HCT116 (cell line): ENCODE measurements at regions not wholly inside any gene's neighbourhood (a gene's known extent, or its start where the extent isn't known, plus 50 kb on each side); places are given as distances from the start of the nearest gene placed in this dataset.

Experiments
- ATAC-seq: fragments of 200-7000 bp; cut with Tn5 transposase; 2 replicates; pipeline ENCODE4 v1.9.1; 2020; ENCODE audit warnings: mild to moderate bottlenecking, moderate library complexity
- BruUV-seq: library from RNA; stranded (reverse); fragments of 400-500 nt; replicated peaks from 2 replicates; lab custom pipeline; 2021; lab: Mats Ljungman, UMichigan
- CTCF ChIA-PET: fragments of 300-600 bp; sonication (Branson Sonifier 250); formaldehyde crosslinking; loops from one replicate; lab custom pipeline; 2021; ENCODE audit warnings: antibody characterized with exemption; lab: Charles Lee
- POLR2A ChIA-PET: fragments of 300-600, 350-600 bp; sonication (Branson Sonifier 250); formaldehyde crosslinking; loops from one replicate; lab custom pipeline; 2021; ENCODE audit warnings: antibody characterized with exemption; lab: Charles Lee
- RAD21 ChIA-PET, 2 experiments: fragments of 300-600 bp; sonication (Branson Sonifier 250); formaldehyde crosslinking; loops; one replicate each; lab custom pipeline; 2023; ENCODE audit warnings: low total read pairs in 2 of 2; ENCODE audit not compliant: uncharacterized antibody in 2 of 2, unreplicated experiment in 2 of 2, low non-redundant PET in 1 of 2; lab: Charles Lee
- DNase-seq: peaks from one replicate; pipeline ENCODE4 v3.0.0-alpha.2; 2010; ENCODE audit warnings: low read depth, low spot score
- H2AFZ ChIP-seq: fragments of 200-600 bp; shearing (Covaris generic), sonication (generic); 2 replicates; pipeline ENCODE4 v1.6.1; 2017; ENCODE audit warnings: low read depth, mixed run types, mixed read lengths, antibody characterized with exemption, low read length; ENCODE audit not compliant: poor library complexity, severe bottlenecking
- H3K27ac ChIP-seq: 2 replicates; pipeline ENCODE4 v1.5.1; 2012; ENCODE audit warnings: low read depth, low read length
- H3K27me3 ChIP-seq: fragments of 200-600 bp; sonication (generic); 2 replicates; pipeline ENCODE4 v1.6.1; 2016; ENCODE audit warnings: mixed run types, low read length, mixed read lengths; ENCODE audit not compliant: insufficient read depth
- H3K36me3 ChIP-seq, 2 experiments: fragments of 200-500 bp in 1 of 2; fragments of 200-600 bp in 1 of 2; sonication (Bioruptor generic) in 1 of 2; sonication (generic) in 1 of 2; 2 replicates each; pipeline versions ENCODE4 v1.5.1 to v1.6.1; 2014 to 2016; ENCODE audit warnings: low read length in 2 of 2, inconsistent platforms in 1 of 2, mixed read lengths in 1 of 2, mixed run types in 1 of 2; ENCODE audit not compliant: insufficient read depth in 2 of 2, control insufficient read depth in 1 of 2
- H3K4me1 ChIP-seq, 2 experiments: fragments of 200-600 bp in 1 of 2; sonication (generic) in 1 of 2; 2 replicates each; pipeline versions ENCODE4 v1.5.1 to v1.6.1; 2012 to 2017; ENCODE audit warnings: low read length in 2 of 2, inconsistent platforms in 1 of 2, mild to moderate bottlenecking in 1 of 2, mixed read lengths in 1 of 2, mixed run types in 1 of 2, moderate library complexity in 1 of 2; ENCODE audit not compliant: insufficient read depth in 2 of 2, control insufficient read depth in 1 of 2
- H3K4me2 ChIP-seq: fragments of 200-600 bp; sonication (generic); 2 replicates; pipeline ENCODE4 v1.6.1; 2017; ENCODE audit warnings: mixed run types, low read length, mixed read lengths
- H3K4me3 ChIP-seq, 2 experiments: fragments of 200-600 bp in 1 of 2; sonication (generic) in 1 of 2; replicated peaks in 1 of 2; 2 replicates each; pipeline ENCODE4 v1.5.1; 2011 to 2016; ENCODE audit warnings: low read length in 2 of 2, control low read depth in 1 of 2, low read depth in 1 of 2, mild to moderate bottlenecking in 1 of 2, mixed read lengths in 1 of 2, mixed run types in 1 of 2
- H3K79me2 ChIP-seq: fragments of 200-600 bp; sonication (generic); 2 replicates; pipeline ENCODE4 v1.6.1; 2017; ENCODE audit warnings: mild to moderate bottlenecking, mixed run types, low read length, moderate library complexity, mixed read lengths; ENCODE audit not compliant: insufficient read depth
- H3K9ac ChIP-seq: fragments of 200-600 bp; sonication (generic); 2 replicates; pipeline ENCODE4 v1.6.1; 2016; ENCODE audit warnings: low read length, mixed read lengths
- H3K9me2 ChIP-seq: fragments of 200-600 bp; sonication (generic), shearing (Covaris generic); 2 replicates; pipeline ENCODE4 v1.6.1; 2017; ENCODE audit warnings: mixed run types, mild to moderate bottlenecking, moderate library complexity; ENCODE audit not compliant: insufficient read depth
- H3K9me3 ChIP-seq, 2 experiments: fragments of 200-500 bp in 1 of 2; fragments of 200-600 bp in 1 of 2; sonication (Bioruptor generic) in 1 of 2; sonication (generic) in 1 of 2; 2 replicates each; pipeline ENCODE4 v1.6.1; 2014 to 2017; ENCODE audit warnings: low read length in 2 of 2, mixed read lengths in 2 of 2, inconsistent platforms in 1 of 2, low read depth in 1 of 2, mild to moderate bottlenecking in 1 of 2, mixed run types in 1 of 2, moderate library complexity in 1 of 2; ENCODE audit not compliant: control insufficient read depth in 1 of 2, insufficient read depth in 1 of 2
- H4K20me1 ChIP-seq: fragments of 200-600 bp; sonication (generic), shearing (Covaris generic); 2 replicates; pipeline ENCODE4 v1.6.1; 2017; ENCODE audit warnings: mixed run types, mild to moderate bottlenecking, moderate library complexity; ENCODE audit not compliant: insufficient read depth
- EGR1 ChIP-seq: IDR thresholded peaks from 2 replicates; pipeline ENCODE4 v1.6.1; 2012; ENCODE audit warnings: low read depth
- ELF1 ChIP-seq: IDR thresholded peaks from 2 replicates; pipeline ENCODE4 v1.6.1; 2012; ENCODE audit warnings: low read depth, borderline replicate concordance
- EZH2 ChIP-seq: fragments of 200-600 bp; sonication (generic); IDR thresholded peaks from 2 replicates; pipeline ENCODE4 v1.6.1; 2017; ENCODE audit warnings: antibody characterized with exemption, mixed run types
- FOSL1 ChIP-seq: IDR thresholded peaks from 2 replicates; pipeline ENCODE4 v1.6.1; 2012; ENCODE audit warnings: low read depth
- JUND ChIP-seq: IDR thresholded peaks from 2 replicates; pipeline ENCODE4 v1.6.1; 2012
- POLR2A ChIP-seq: IDR thresholded peaks from 2 replicates; pipeline ENCODE4 v1.7.0; 2011; ENCODE audit warnings: borderline replicate concordance; ENCODE audit not compliant: insufficient read depth, insufficient read length; ENCODE audit errors: extremely low read depth
- POLR2AphosphoS5 ChIP-seq: IDR thresholded peaks from 2 replicates; pipeline ENCODE4 v1.6.1; 2011; ENCODE audit warnings: mild to moderate bottlenecking, low read depth, low read length, moderate library complexity
- SP1 ChIP-seq: IDR thresholded peaks from 2 replicates; pipeline ENCODE4 v1.6.1; 2012; ENCODE audit warnings: low read depth
- SRF ChIP-seq: IDR thresholded peaks from 2 replicates; pipeline ENCODE4 v1.6.1; 2012; ENCODE audit warnings: low read depth
- YY1 ChIP-seq: IDR thresholded peaks from 2 replicates; pipeline ENCODE4 v1.6.1; 2011; ENCODE audit warnings: low read length, low read depth, moderate library complexity, mild to moderate bottlenecking; ENCODE audit not compliant: insufficient replicate concordance; ENCODE audit errors: extremely low read depth
- ZFX ChIP-seq: fragments of 450-650 bp; IDR thresholded peaks from 2 replicates; pipeline ENCODE4 v1.6.1; 2017
- ZNF274 ChIP-seq: fragments of 200-500 bp; sonication (Bioruptor generic); IDR thresholded peaks from 2 replicates; pipeline ENCODE4 v1.6.1; 2014; ENCODE audit warnings: mild to moderate bottlenecking, low read depth, low read length, inconsistent platforms
- intact Hi-C: fragments of 100-400 bp; cut with micrococcal nuclease; formaldehyde crosslinking; loops from 2 replicates; pipeline ENCODE4 v1.10.0; 2022
- TF ChIP-seq, protein P1 (sequence below): IDR thresholded peaks from 2 replicates; pipeline ENCODE4 v1.6.1; 2012
- TF ChIP-seq, protein P2 (sequence below), 3 experiments: fragments of 200-600 bp in 1 of 3; sonication (generic) in 1 of 3; IDR thresholded peaks in 2 of 3; conservative IDR thresholded peaks in 1 of 3; 2 replicates each; pipeline ENCODE4 v1.5.1; 2012 to 2017; ENCODE audit warnings: low read depth in 2 of 3, low read length in 2 of 3, antibody characterized with exemption in 1 of 3, borderline replicate concordance in 1 of 3, control low read depth in 1 of 3, mild to moderate bottlenecking in 1 of 3, mixed read lengths in 1 of 3, mixed run types in 1 of 3, moderate library complexity in 1 of 3; ENCODE audit not compliant: insufficient read depth in 1 of 3
- TF ChIP-seq, protein P3 (sequence below): IDR thresholded peaks from 2 replicates; pipeline ENCODE4 v1.6.1; 2012; ENCODE audit warnings: low read depth

GRCh38 chr3:101043687-101044078, 50.5 kb upstream of the ABI3BP start:
- no peak overlapping the region for H3K9ac ChIP-seq
- H3K27me3 ChIP-seq, result no peaks in the 10 kb centered on the region
- H3K4me2 ChIP-seq, result no peak overlapping the region
- H3K9me3 ChIP-seq, result no peaks in the 10 kb centered on the region
- no peak overlapping the region for H2AFZ ChIP-seq
- no peaks in the 10 kb centered on the region for H3K9me2 ChIP-seq
- no peak overlapping the region for H3K4me3 ChIP-seq
- DNase-seq (no peak), ATAC-seq (no peak)
- BruUV-seq, result no TSS peak
- CTCF ChIA-PET, result no interaction called here
- H4K20me1 ChIP-seq, result no peaks in the 10 kb centered on the region
- no peaks in the 10 kb centered on the region for H3K79me2 ChIP-seq
- H3K4me1 ChIP-seq, result peaks cover 2 to 11% of the 10 kb centered on the region in 2 experiments; a peak in 1 of 4 replicates
- H3K27ac ChIP-seq, result no peak overlapping the region
- TF ChIP-seq EZH2 (no peak), YY1 (no peak), POLR2AphosphoS5 (no peak), FOSL1 (no peak)
- intact Hi-C loops, result no loop called here
- RAD21 ChIA-PET, result no interaction called here
- POLR2A ChIA-PET, result no interaction called here
- no peaks in the 10 kb centered on the region for H3K36me3 ChIP-seq

DNA sequence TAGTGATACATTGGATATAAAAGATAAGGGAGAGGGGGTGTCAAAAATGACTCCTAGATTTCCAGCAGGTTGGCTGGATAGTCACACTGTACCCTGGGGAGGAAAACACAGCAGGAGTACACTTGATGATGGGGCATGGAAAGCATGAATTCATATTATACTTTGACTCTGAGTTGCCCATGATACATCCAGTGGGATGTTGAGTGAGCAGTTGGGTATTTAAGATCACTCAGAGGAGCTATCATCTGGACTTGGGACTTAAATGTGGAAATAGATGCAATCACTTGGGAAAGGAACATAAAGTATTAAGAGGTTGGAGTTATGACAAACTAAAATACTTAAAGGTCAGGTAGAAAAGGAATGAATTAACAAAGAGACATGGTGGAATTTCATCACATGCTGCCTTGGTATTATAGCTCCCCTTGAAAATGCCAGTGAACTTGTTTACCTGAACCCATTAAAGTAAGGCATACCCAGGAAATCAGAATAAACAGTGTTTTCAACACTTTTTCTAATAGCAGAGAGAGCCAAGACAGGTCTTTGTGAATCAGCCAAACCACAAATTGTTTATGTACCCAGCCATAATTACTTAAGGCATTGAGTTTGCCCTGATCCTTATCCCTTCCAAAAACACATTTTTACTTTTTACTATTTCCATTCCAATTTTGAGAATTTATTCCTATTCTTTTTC, 49.9 kb upstream of the ABI3BP start:
- H3K79me2 ChIP-seq, result no peaks in the 10 kb centered on the region
- RAD21 ChIA-PET, result no interaction called here
- no peak overlapping the region for H2AFZ ChIP-seq
- BruUV-seq, result no TSS peak
- no peak for DNase-seq
- intact Hi-C loops, result no loop called here
- no peak overlapping the region for H3K4me3 ChIP-seq
- POLR2A ChIA-PET, result no interaction called here
- H3K4me1 ChIP-seq, result peaks cover 2 to 11% of the 10 kb centered on the region in 2 experiments; a peak in 1 of 4 replicates
- no peak overlapping the region for H3K27ac ChIP-seq
- CTCF ChIA-PET, result no interaction called here
- no peak overlapping the region for H3K9ac ChIP-seq
- no peaks in the 10 kb centered on the region for H4K20me1 ChIP-seq
- H3K4me2 ChIP-seq, result no peak overlapping the region
- no peak for TF ChIP-seq ZFX
- TF ChIP-seq JUND, result no peak
- TF ChIP-seq ZNF274, result no peak
- TF ChIP-seq SRF, result no peak
- TF ChIP-seq EZH2, result no peak
- TF ChIP-seq ELF1, result no peak
- TF ChIP-seq POLR2AphosphoS5, result no peak
- TF ChIP-seq, protein P1, sequence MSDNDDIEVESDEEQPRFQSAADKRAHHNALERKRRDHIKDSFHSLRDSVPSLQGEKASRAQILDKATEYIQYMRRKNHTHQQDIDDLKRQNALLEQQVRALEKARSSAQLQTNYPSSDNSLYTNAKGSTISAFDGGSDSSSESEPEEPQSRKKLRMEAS, result no peak
- TF ChIP-seq YY1, result no peak
- no peak for TF ChIP-seq EGR1
- no peak for TF ChIP-seq POLR2A
- no peak for TF ChIP-seq SP1
- TF ChIP-seq, protein P2, sequence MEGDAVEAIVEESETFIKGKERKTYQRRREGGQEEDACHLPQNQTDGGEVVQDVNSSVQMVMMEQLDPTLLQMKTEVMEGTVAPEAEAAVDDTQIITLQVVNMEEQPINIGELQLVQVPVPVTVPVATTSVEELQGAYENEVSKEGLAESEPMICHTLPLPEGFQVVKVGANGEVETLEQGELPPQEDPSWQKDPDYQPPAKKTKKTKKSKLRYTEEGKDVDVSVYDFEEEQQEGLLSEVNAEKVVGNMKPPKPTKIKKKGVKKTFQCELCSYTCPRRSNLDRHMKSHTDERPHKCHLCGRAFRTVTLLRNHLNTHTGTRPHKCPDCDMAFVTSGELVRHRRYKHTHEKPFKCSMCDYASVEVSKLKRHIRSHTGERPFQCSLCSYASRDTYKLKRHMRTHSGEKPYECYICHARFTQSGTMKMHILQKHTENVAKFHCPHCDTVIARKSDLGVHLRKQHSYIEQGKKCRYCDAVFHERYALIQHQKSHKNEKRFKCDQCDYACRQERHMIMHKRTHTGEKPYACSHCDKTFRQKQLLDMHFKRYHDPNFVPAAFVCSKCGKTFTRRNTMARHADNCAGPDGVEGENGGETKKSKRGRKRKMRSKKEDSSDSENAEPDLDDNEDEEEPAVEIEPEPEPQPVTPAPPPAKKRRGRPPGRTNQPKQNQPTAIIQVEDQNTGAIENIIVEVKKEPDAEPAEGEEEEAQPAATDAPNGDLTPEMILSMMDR (IDR thresholded peaks at IDR 0.05 in 2 of 3, conservative IDR thresholded peaks at IDR 0.05 in 1 of 3; ENCODE audit: borderline replicate concordance in 1 of 3, insufficient read depth in 1 of 3, low read depth in 2 of 3, low read length in 2 of 3), result no peak
- TF ChIP-seq, protein P3, sequence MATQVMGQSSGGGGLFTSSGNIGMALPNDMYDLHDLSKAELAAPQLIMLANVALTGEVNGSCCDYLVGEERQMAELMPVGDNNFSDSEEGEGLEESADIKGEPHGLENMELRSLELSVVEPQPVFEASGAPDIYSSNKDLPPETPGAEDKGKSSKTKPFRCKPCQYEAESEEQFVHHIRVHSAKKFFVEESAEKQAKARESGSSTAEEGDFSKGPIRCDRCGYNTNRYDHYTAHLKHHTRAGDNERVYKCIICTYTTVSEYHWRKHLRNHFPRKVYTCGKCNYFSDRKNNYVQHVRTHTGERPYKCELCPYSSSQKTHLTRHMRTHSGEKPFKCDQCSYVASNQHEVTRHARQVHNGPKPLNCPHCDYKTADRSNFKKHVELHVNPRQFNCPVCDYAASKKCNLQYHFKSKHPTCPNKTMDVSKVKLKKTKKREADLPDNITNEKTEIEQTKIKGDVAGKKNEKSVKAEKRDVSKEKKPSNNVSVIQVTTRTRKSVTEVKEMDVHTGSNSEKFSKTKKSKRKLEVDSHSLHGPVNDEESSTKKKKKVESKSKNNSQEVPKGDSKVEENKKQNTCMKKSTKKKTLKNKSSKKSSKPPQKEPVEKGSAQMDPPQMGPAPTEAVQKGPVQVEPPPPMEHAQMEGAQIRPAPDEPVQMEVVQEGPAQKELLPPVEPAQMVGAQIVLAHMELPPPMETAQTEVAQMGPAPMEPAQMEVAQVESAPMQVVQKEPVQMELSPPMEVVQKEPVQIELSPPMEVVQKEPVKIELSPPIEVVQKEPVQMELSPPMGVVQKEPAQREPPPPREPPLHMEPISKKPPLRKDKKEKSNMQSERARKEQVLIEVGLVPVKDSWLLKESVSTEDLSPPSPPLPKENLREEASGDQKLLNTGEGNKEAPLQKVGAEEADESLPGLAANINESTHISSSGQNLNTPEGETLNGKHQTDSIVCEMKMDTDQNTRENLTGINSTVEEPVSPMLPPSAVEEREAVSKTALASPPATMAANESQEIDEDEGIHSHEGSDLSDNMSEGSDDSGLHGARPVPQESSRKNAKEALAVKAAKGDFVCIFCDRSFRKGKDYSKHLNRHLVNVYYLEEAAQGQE, result no peak
- TF ChIP-seq, all 23 proteins: peak for 0
- Histone ChIP-seq H3K9me3 (no peaks in the 10 kb centered on the region), H3K27me3 (no peaks in the 10 kb centered on the region), H3K36me3 (no peaks in the 10 kb centered on the region), H3K9me2 (no peaks in the 10 kb centered on the region)
- ATAC-seq, result no peak
